GM12864 (cell line): ENCODE measurements at regions not wholly inside any gene's neighbourhood (a gene's known extent, or its start where the extent isn't known, plus 50 kb on each side); places are given as distances from the start of the nearest gene placed in this dataset.
"Not testable (repeated sequence)": the region's sequence is repeated elsewhere in the genome, so short reads cannot be mapped to it uniquely, and the experiment has no call there.

Experiments
- DNase-seq: peaks from one replicate; pipeline ENCODE4 v3.0.0-alpha.2; 2011; ENCODE audit warnings: low read depth
- H3K4me3 ChIP-seq: 2 replicates; pipeline ENCODE4 v1.5.1; 2011; ENCODE audit warnings: mild to moderate bottlenecking, low read depth, low read length, control low read depth
- CTCF ChIP-seq: IDR thresholded peaks from 2 replicates; pipeline ENCODE4 v1.5.1; 2011; ENCODE audit warnings: low read depth, mild to moderate bottlenecking, moderate library complexity, low read length, control low read depth, inconsistent platforms; ENCODE audit errors: missing control alignments

GRCh38 chr14:105682956-105683570 lies 156.7 kb downstream of the TMEM121 start:
- H3K4me3 ChIP-seq: no peak overlapping the region
- TF ChIP-seq CTCF: no peak
- no peak for DNase-seq

GRCh38 chr14:105684056-105684455 lies 157.7 kb downstream of the TMEM121 start:
- H3K4me3 ChIP-seq, DNase-seq: not testable (repeated sequence)

GRCh38 chr14:105684597-105684996 lies 158.2 kb downstream of the TMEM121 start:
- not testable (repeated sequence) for H3K4me3 ChIP-seq, DNase-seq

- DNase-seq: no peak
- no peak for TF ChIP-seq CTCF
- no peak overlapping the region for H3K4me3 ChIP-seq
Measured at GRCh38 chr14:105685003-105685402, 158.6 kb downstream of the TMEM121 start.

- not testable (repeated sequence) for H3K4me3 ChIP-seq, DNase-seq
Measured at GRCh38 chr14:105685605-105686004, 159.2 kb downstream of the TMEM121 start.

GRCh38 chr14:105686050-105686449 lies 159.7 kb downstream of the TMEM121 start:
- not testable (repeated sequence) for H3K4me3 ChIP-seq

GRCh38 chr14:105686462-105687170 lies 160.2 kb downstream of the TMEM121 start:
- not testable (repeated sequence) for DNase-seq, H3K4me3 ChIP-seq

More at GRCh38 chr14:105686050-105686449, 159.7 kb downstream of the TMEM121 start:
- DNase-seq: not testable (repeated sequence)

GRCh38 chr14:105687171-105688022 lies 161.0 kb downstream of the TMEM121 start:
- not testable (repeated sequence) for H3K4me3 ChIP-seq, DNase-seq

GRCh38 chr14:105688023-105688351 lies 161.6 kb downstream of the TMEM121 start:
- DNase-seq, H3K4me3 ChIP-seq: not testable (repeated sequence)

- DNase-seq, H3K4me3 ChIP-seq: not testable (repeated sequence)
Measured at GRCh38 chr14:105688664-105689221, 162.4 kb downstream of the TMEM121 start.

- no peak overlapping the region for H3K4me3 ChIP-seq
- no peak for TF ChIP-seq CTCF
- no peak for DNase-seq
Measured at GRCh38 chr14:105689722-105690121, 163.3 kb downstream of the TMEM121 start.
